GM21717 (cell line): ENCODE measurements at regions not wholly inside any gene's neighbourhood (a gene's known extent, or its start where the extent isn't known, plus 50 kb on each side); places are given as distances from the start of the nearest gene placed in this dataset.

Experiments
- ATAC-seq: cut with Tn5 transposase; IDR thresholded peaks from one replicate; pipeline ENCODE4 v1.9.1; 2021; ENCODE audit warnings: mild to moderate bottlenecking, moderate library complexity; ENCODE audit not compliant: unreplicated experiment

GRCh38 chr6:165229216-165229615 is 80.2 kb downstream of the C6orf118 start:
- ATAC-seq, result no peak

GRCh38 chr6:165227644-165228329 is 81.6 kb downstream of the C6orf118 start:
- no peak for ATAC-seq

- no peak for ATAC-seq
Measured at GRCh38 chr6:165223736-165224135, 85.7 kb downstream of the C6orf118 start.

GRCh38 chr6:165223101-165223500 is 86.3 kb downstream of the C6orf118 start:
- ATAC-seq, result no peak

- ATAC-seq, result no peak
Measured at GRCh38 chr6:165222315-165223025, 86.9 kb downstream of the C6orf118 start.

- ATAC-seq, result no peak
Measured at GRCh38 chr6:165220045-165220444, 89.4 kb downstream of the C6orf118 start.

GRCh38 chr6:165219629-165220028 is 89.8 kb downstream of the C6orf118 start:
- ATAC-seq, result no peak

GRCh38 chr6:165218829-165219228 is 90.6 kb downstream of the C6orf118 start:
- no peak for ATAC-seq

GRCh38 chr6:165206798-165207197 is 102.6 kb downstream of the C6orf118 start:
- no peak for ATAC-seq

GRCh38 chr6:165205632-165206031 is 103.8 kb downstream of the C6orf118 start:
- no peak for ATAC-seq

GRCh38 chr6:165204807-165205545 is 104.4 kb downstream of the C6orf118 start:
- ATAC-seq, result no peak

GRCh38 chr6:165200178-165200577 is 109.2 kb downstream of the C6orf118 start:
- no peak for ATAC-seq

GRCh38 chr6:165191461-165191860 is 117.9 kb downstream of the C6orf118 start:
- ATAC-seq, result no peak

- ATAC-seq, result no peak
Measured at GRCh38 chr6:165186441-165187205, 122.8 kb downstream of the C6orf118 start.

- ATAC-seq, result no peak
Measured at GRCh38 chr6:165186041-165186440, 123.4 kb downstream of the C6orf118 start.

- ATAC-seq, result no peak
Measured at GRCh38 chr6:165184192-165184979, 125.0 kb downstream of the C6orf118 start.

- no peak for ATAC-seq
Measured at GRCh38 chr6:165183496-165184140, 125.8 kb downstream of the C6orf118 start.

- no peak for ATAC-seq
Measured at GRCh38 chr6:165183071-165183470, 126.3 kb downstream of the C6orf118 start.

- ATAC-seq, result no peak
Measured at GRCh38 chr6:165181951-165182414, 127.4 kb downstream of the C6orf118 start.

- no peak for ATAC-seq
Measured at GRCh38 chr6:165178056-165178455, 131.3 kb downstream of the C6orf118 start.
